GM23338 (cell line): ENCODE measurements at regions not wholly inside any gene's neighbourhood (a gene's known extent, or its start where the extent isn't known, plus 50 kb on each side); places are given as distances from the start of the nearest gene placed in this dataset.
A peak's percentile ranks its signal among the peaks of the same experiment; 100 is the strongest.

Experiments used
- ATAC-seq: fragments of 200-7000 bp; cut with Tn5 transposase; 3 replicates; pipeline ENCODE4 v1.9.1; 2020
- DNase-seq: peaks from one replicate; pipeline ENCODE4 v3.0.0-alpha.2; 2015; ENCODE audit warnings: low spot score
- H2AFZ ChIP-seq: fragments of 200-600 bp; sonication (generic); 2 replicates; pipeline ENCODE4 v1.8.0; 2016; ENCODE audit warnings: antibody characterized with exemption, mild to moderate bottlenecking, moderate library complexity
- H3F3A ChIP-seq: fragments of 200-600 bp; sonication (generic); replicated peaks from 2 replicates; pipeline ENCODE4 v1.8.0; 2017; ENCODE audit warnings: antibody characterized with exemption, mixed run types, low read depth
- H3K27ac ChIP-seq: fragments of 200-600 bp; sonication (generic); 2 replicates; pipeline ENCODE4 v1.6.1; 2016; ENCODE audit warnings: low read depth
- H3K27me3 ChIP-seq: fragments of 200-600 bp; sonication (generic); 2 replicates; pipeline ENCODE4 v1.8.0; 2016; ENCODE audit warnings: mild to moderate bottlenecking, mixed run types, moderate library complexity; ENCODE audit not compliant: insufficient read depth
- H3K36me3 ChIP-seq: fragments of 200-600 bp; sonication (generic); 2 replicates; pipeline ENCODE4 v1.8.0; 2016; ENCODE audit warnings: mild to moderate bottlenecking; ENCODE audit not compliant: insufficient read depth
- H3K4me1 ChIP-seq: fragments of 200-600 bp; sonication (generic); 2 replicates; pipeline ENCODE4 v1.8.0; 2016; ENCODE audit warnings: mild to moderate bottlenecking, moderate library complexity; ENCODE audit not compliant: insufficient read depth
- H3K4me2 ChIP-seq: fragments of 200-600 bp; sonication (generic); 2 replicates; pipeline ENCODE4 v1.7.1; 2017; ENCODE audit warnings: mixed run types
- H3K4me3 ChIP-seq: fragments of 200-600 bp; sonication (generic); 2 replicates; pipeline ENCODE4 v1.6.1; 2016; ENCODE audit warnings: mixed run types
- H3K79me2 ChIP-seq: fragments of 200-600 bp; sonication (generic); replicated peaks from 2 replicates; pipeline ENCODE4 v1.8.0; 2017; ENCODE audit warnings: mild to moderate bottlenecking; ENCODE audit not compliant: insufficient read depth
- H3K9me2 ChIP-seq: fragments of 200-600 bp; sonication (generic); 2 replicates; pipeline ENCODE4 v1.8.0; 2017; ENCODE audit not compliant: insufficient read depth
- H4K20me1 ChIP-seq: fragments of 200-600 bp; sonication (generic); replicated peaks from 2 replicates; pipeline ENCODE4 v1.8.0; 2017; ENCODE audit warnings: mild to moderate bottlenecking; ENCODE audit not compliant: insufficient read depth
- H3K27ac Mint-ChIP-seq: 2 replicates; pipeline ENCODE4 v1.8.0; 2020; ENCODE audit warnings: inconsistent platforms, mild to moderate bottlenecking, moderate library complexity, mixed read lengths
- H3K27me3 Mint-ChIP-seq: 3 replicates; pipeline ENCODE4 v1.8.0; 2022; ENCODE audit warnings: low read depth, mild to moderate bottlenecking, moderate library complexity, mixed read lengths, inconsistent platforms; ENCODE audit not compliant: insufficient read depth, poor library complexity
- H3K36me3 Mint-ChIP-seq: 3 replicates; pipeline ENCODE4 v1.8.0; 2021; ENCODE audit warnings: low read depth, mild to moderate bottlenecking, inconsistent platforms, moderate library complexity, mixed read lengths
- H3K4me1 Mint-ChIP-seq: 3 replicates; pipeline ENCODE4 v1.8.0; 2020; ENCODE audit warnings: mild to moderate bottlenecking, inconsistent platforms, mixed read lengths
- H3K4me3 Mint-ChIP-seq: 3 replicates; pipeline ENCODE4 v1.8.0; 2021; ENCODE audit warnings: moderate library complexity, mild to moderate bottlenecking, inconsistent platforms, mixed read lengths
- H3K9me3 Mint-ChIP-seq: 3 replicates; pipeline ENCODE4 v1.8.0; 2020; ENCODE audit warnings: moderate library complexity, mild to moderate bottlenecking, inconsistent platforms, mixed read lengths
- CREB1 ChIP-seq: fragments of 250-450 bp; sonication (Bioruptor Pico); IDR thresholded peaks from 2 replicates; pipeline ENCODE4 v1.5.0; 2020; ENCODE audit warnings: low read depth, mild to moderate bottlenecking, moderate library complexity
- CTCF ChIP-seq, 2 experiments: fragments of 200-600 bp in 1 of 2; sonication (generic) in 1 of 2; conservative IDR thresholded peaks; 2 replicates each; pipeline versions ENCODE4 v1.5.1 to v1.6.1; 2016 to 2017; ENCODE audit warnings: antibody characterized with exemption in 2 of 2, low read depth in 2 of 2, mild to moderate bottlenecking in 2 of 2, moderate library complexity in 1 of 2
- ETS1 ChIP-seq: IDR thresholded peaks from 2 replicates; pipeline ENCODE4 v1.6.1; 2016; ENCODE audit warnings: antibody characterized with exemption
- EZH2 ChIP-seq: fragments of 200-600 bp; sonication (generic); IDR thresholded peaks from one replicate; pipeline ENCODE4 v1.8.0; 2017; ENCODE audit warnings: antibody characterized with exemption, mild to moderate bottlenecking, low read depth; ENCODE audit not compliant: unreplicated experiment
- EZH2phosphoT487 ChIP-seq: fragments of 200-600 bp; sonication (generic); IDR thresholded peaks from one replicate; pipeline ENCODE4 v1.8.1; 2018; ENCODE audit warnings: antibody characterized with exemption; ENCODE audit not compliant: unreplicated experiment
- JUNB ChIP-seq: IDR thresholded peaks from one replicate; pipeline ENCODE4 v1.6.1; 2016; ENCODE audit warnings: antibody characterized with exemption; ENCODE audit not compliant: unreplicated experiment
- NANOG ChIP-seq: IDR thresholded peaks from 2 replicates; pipeline ENCODE4 v1.6.1; 2016; ENCODE audit warnings: antibody characterized with exemption, borderline replicate concordance
- POLR2AphosphoS5 ChIP-seq: IDR thresholded peaks from 2 replicates; pipeline ENCODE4 v1.6.1; 2016; ENCODE audit warnings: antibody characterized with exemption, low read depth
- REST ChIP-seq: IDR thresholded peaks from one replicate; pipeline ENCODE4 v1.6.1; 2018; ENCODE audit warnings: antibody characterized with exemption; ENCODE audit not compliant: unreplicated experiment
- STAT1 ChIP-seq: IDR thresholded peaks from one replicate; pipeline ENCODE4 v1.6.1; 2016; ENCODE audit warnings: antibody characterized with exemption; ENCODE audit not compliant: unreplicated experiment
- ZNF114 ChIP-seq: fragments of 250-450 bp; sonication (Bioruptor Pico); IDR thresholded peaks from 2 replicates; pipeline ENCODE4 v1.5.0; 2020; ENCODE audit warnings: mild to moderate bottlenecking, moderate library complexity
- ZNF331 ChIP-seq: fragments of 250-450 bp; sonication (Bioruptor Pico); IDR thresholded peaks from 2 replicates; pipeline ENCODE4 v1.5.0; 2020; ENCODE audit warnings: low read depth, mild to moderate bottlenecking, moderate library complexity
- TF ChIP-seq, protein P1 (sequence below): fragments of 250-450 bp; sonication (Bioruptor Pico); IDR thresholded peaks from 2 replicates; pipeline ENCODE4 v1.5.0; 2020; ENCODE audit warnings: mild to moderate bottlenecking, moderate library complexity

GRCh38 chr3:70620367-70620766 lies 307.9 kb upstream of the MDFIC2 start:
- DNase-seq: peak; percentile 17
- no peak overlapping the region; the same call in 1 of the 2 replicates for H2AFZ ChIP-seq
- no peaks in the 10 kb centered on the region for H4K20me1 ChIP-seq
- H3K27me3 Mint-ChIP-seq: peaks cover 2% of the 10 kb centered on the region
- H3K36me3 ChIP-seq: no peaks in the 10 kb centered on the region
- H3K27me3 ChIP-seq: no peaks in the 10 kb centered on the region
- H3K4me2 ChIP-seq: 0 out of 2 replicates have a peak overlapping the region, but pooled peaks have one; percentile 38
- H3K36me3 Mint-ChIP-seq: peaks cover 15% of the 10 kb centered on the region; the same call in 2 of the 3 replicates
- no peak for TF ChIP-seq NANOG
- TF ChIP-seq REST: no peak
- no peak for TF ChIP-seq POLR2AphosphoS5
- TF ChIP-seq JUNB: no peak
- no peak for TF ChIP-seq ZNF114 (CRISPR knock-in tag)
- TF ChIP-seq EZH2phosphoT487: no peak
- TF ChIP-seq, protein P1, sequence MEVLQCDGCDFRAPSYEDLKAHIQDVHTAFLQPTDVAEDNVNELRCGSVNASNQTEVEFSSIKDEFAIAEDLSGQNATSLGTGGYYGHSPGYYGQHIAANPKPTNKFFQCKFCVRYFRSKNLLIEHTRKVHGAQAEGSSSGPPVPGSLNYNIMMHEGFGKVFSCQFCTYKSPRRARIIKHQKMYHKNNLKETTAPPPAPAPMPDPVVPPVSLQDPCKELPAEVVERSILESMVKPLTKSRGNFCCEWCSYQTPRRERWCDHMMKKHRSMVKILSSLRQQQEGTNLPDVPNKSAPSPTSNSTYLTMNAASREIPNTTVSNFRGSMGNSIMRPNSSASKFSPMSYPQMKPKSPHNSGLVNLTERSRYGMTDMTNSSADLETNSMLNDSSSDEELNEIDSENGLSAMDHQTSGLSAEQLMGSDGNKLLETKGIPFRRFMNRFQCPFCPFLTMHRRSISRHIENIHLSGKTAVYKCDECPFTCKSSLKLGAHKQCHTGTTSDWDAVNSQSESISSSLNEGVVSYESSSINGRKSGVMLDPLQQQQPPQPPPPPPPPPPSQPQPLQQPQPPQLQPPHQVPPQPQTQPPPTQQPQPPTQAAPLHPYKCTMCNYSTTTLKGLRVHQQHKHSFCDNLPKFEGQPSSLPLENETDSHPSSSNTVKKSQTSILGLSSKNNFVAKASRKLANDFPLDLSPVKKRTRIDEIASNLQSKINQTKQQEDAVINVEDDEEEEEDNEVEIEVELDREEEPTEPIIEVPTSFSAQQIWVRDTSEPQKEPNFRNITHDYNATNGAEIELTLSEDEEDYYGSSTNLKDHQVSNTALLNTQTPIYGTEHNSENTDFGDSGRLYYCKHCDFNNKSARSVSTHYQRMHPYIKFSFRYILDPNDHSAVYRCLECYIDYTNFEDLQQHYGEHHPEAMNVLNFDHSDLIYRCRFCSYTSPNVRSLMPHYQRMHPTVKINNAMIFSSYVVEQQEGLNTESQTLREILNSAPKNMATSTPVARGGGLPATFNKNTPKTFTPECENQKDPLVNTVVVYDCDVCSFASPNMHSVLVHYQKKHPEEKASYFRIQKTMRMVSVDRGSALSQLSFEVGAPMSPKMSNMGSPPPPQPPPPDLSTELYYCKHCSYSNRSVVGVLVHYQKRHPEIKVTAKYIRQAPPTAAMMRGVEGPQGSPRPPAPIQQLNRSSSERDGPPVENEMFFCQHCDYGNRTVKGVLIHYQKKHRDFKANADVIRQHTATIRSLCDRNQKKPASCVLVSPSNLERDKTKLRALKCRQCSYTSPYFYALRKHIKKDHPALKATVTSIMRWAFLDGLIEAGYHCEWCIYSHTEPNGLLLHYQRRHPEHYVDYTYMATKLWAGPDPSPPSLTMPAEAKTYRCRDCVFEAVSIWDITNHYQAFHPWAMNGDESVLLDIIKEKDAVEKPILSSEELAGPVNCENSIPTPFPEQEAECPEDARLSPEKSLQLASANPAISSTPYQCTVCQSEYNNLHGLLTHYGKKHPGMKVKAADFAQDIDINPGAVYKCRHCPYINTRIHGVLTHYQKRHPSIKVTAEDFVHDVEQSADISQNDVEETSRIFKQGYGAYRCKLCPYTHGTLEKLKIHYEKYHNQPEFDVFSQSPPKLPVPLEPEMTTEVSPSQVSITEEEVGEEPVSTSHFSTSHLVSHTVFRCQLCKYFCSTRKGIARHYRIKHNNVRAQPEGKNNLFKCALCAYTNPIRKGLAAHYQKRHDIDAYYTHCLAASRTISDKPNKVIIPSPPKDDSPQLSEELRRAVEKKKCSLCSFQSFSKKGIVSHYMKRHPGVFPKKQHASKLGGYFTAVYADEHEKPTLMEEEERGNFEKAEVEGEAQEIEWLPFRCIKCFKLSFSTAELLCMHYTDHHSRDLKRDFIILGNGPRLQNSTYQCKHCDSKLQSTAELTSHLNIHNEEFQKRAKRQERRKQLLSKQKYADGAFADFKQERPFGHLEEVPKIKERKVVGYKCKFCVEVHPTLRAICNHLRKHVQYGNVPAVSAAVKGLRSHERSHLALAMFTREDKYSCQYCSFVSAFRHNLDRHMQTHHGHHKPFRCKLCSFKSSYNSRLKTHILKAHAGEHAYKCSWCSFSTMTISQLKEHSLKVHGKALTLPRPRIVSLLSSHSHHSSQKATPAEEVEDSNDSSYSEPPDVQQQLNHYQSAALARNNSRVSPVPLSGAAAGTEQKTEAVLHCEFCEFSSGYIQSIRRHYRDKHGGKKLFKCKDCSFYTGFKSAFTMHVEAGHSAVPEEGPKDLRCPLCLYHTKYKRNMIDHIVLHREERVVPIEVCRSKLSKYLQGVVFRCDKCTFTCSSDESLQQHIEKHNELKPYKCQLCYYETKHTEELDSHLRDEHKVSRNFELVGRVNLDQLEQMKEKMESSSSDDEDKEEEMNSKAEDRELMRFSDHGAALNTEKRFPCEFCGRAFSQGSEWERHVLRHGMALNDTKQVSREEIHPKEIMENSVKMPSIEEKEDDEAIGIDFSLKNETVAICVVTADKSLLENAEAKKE (CRISPR knock-in tag): no peak
- TF ChIP-seq STAT1: no peak
- no peak for TF ChIP-seq CREB1 (CRISPR knock-in tag)
- no peak for TF ChIP-seq ZNF331
- TF ChIP-seq CTCF (conservative IDR thresholded peaks at IDR 0.05; ENCODE audit: low read depth in 2 of 2): no peak
- TF ChIP-seq ETS1: no peak
- no peak for TF ChIP-seq EZH2
- peaks cover 3% of the 10 kb centered on the region; the same call in 2 of the 3 replicates for H3K9me3 Mint-ChIP-seq
- ATAC-seq: peak; percentile 41
- H3K4me1 ChIP-seq: peaks cover 20% of the 10 kb centered on the region
- no peak overlapping the region for H3K4me3 ChIP-seq
- peaks cover 23% of the 10 kb centered on the region for H3K4me1 Mint-ChIP-seq
- H3K27ac ChIP-seq: no peak overlapping the region
- H3F3A ChIP-seq: no peaks in the 10 kb centered on the region
- H3K27ac Mint-ChIP-seq: no peak overlapping the region
- peaks cover 22% of the 10 kb centered on the region for H3K9me2 ChIP-seq
- no peak overlapping the region for H3K4me3 Mint-ChIP-seq
- no peaks in the 10 kb centered on the region for H3K79me2 ChIP-seq
